GM12873 (cell line): ENCODE measurements at regions not wholly inside any gene's neighbourhood (a gene's known extent, or its start where the extent isn't known, plus 50 kb on each side); places are given as distances from the start of the nearest gene placed in this dataset.

ENCODE experiments used
- CTCF ChIP-seq: IDR thresholded peaks from 2 replicates; pipeline ENCODE4 v1.5.1; 2012; ENCODE audit warnings: low read depth, mild to moderate bottlenecking, moderate library complexity, low read length, control low read depth; ENCODE audit not compliant: insufficient read depth; ENCODE audit errors: missing control alignments

- no peak for TF ChIP-seq CTCF
These were observed 138.3 kb downstream of the CD83 start for GRCh38 chr6:14255916-14256315.

- no peak for TF ChIP-seq CTCF
These were observed 140.5 kb downstream of the CD83 start for GRCh38 chr6:14258117-14258516.

GRCh38 chr6:14258695-14259593 is 141.4 kb downstream of the CD83 start:
- no peak for TF ChIP-seq CTCF

GRCh38 chr6:14259594-14260152 is 142.1 kb downstream of the CD83 start:
- no peak for TF ChIP-seq CTCF

- TF ChIP-seq CTCF = no peak
These were observed 143.3 kb downstream of the CD83 start for GRCh38 chr6:14260839-14261238.

- TF ChIP-seq CTCF = no peak
These were observed 146.4 kb downstream of the CD83 start for GRCh38 chr6:14263881-14264424.
